ENCODE measurements at regions not wholly inside any gene's neighbourhood (a gene's known extent, or its start where the extent isn't known, plus 50 kb on each side); places are given as distances from the start of the nearest gene placed in this dataset.
"Not testable (repeated sequence)": the region's sequence is repeated elsewhere in the genome, so short reads cannot be mapped to it uniquely, and the experiment has no call there.

- TF ChIP-seq CTCF (IDR thresholded peaks at IDR 0.05); POLR2AphosphoS5 (IDR thresholded peaks at IDR 0.05; ENCODE audit: low read depth, low read length); TCF7L2 (IDR thresholded peaks at IDR 0.05; ENCODE audit: low read depth, low read length): not testable (repeated sequence)
These were observed 1710.6 kb downstream of the TP53TG3F start for GRCh38 chr16:35170061-35170460.

All from Panc1 (cell line).